8988T (cell line): ENCODE measurements at regions not wholly inside any gene's neighbourhood (a gene's known extent, or its start where the extent isn't known, plus 50 kb on each side); places are given as distances from the start of the nearest gene placed in this dataset.

Source experiments
- DNase-seq: peaks from one replicate; pipeline ENCODE4 v3.0.0; 2011

- DNase-seq, result no peak
Measured at GRCh38 chr3:148605521-148605920, 92.2 kb upstream of the AGTR1 start.

GRCh38 chr3:148606979-148607378 is 90.7 kb upstream of the AGTR1 start:
- no peak for DNase-seq

- DNase-seq, result no peak
Measured at GRCh38 chr3:148607491-148607890, 90.2 kb upstream of the AGTR1 start.

GRCh38 chr3:148612278-148612677 is 85.4 kb upstream of the AGTR1 start:
- DNase-seq, result no peak

GRCh38 chr3:148615382-148615781 is 82.3 kb upstream of the AGTR1 start:
- DNase-seq, result no peak

GRCh38 chr3:148625095-148625736 is 72.5 kb upstream of the AGTR1 start:
- DNase-seq, result no peak

- DNase-seq, result no peak
Measured at GRCh38 chr3:148625991-148626390, 71.7 kb upstream of the AGTR1 start.

- no peak for DNase-seq
Measured at GRCh38 chr3:148629006-148629405, 68.7 kb upstream of the AGTR1 start.

- DNase-seq, result no peak
Measured at GRCh38 chr3:148631124-148631903, 66.4 kb upstream of the AGTR1 start.

- no peak for DNase-seq
Measured at GRCh38 chr3:148641722-148642121, 56.0 kb upstream of the AGTR1 start.

- no peak for DNase-seq
Measured at GRCh38 chr3:148642214-148642613, 55.5 kb upstream of the AGTR1 start.

GRCh38 chr3:148642616-148643015 is 55.1 kb upstream of the AGTR1 start:
- DNase-seq, result no peak

- DNase-seq, result no peak
Measured at GRCh38 chr3:148643389-148643840, 54.3 kb upstream of the AGTR1 start.

- DNase-seq, result no peak
Measured at GRCh38 chr3:148646126-148646665, 51.5 kb upstream of the AGTR1 start.
